WERI-Rb-1 (cell line): ENCODE measurements at regions not wholly inside any gene's neighbourhood (a gene's known extent, or its start where the extent isn't known, plus 50 kb on each side); places are given as distances from the start of the nearest gene placed in this dataset.

Source experiments
- DNase-seq: peaks from one replicate; pipeline ENCODE4 v3.0.0-alpha.2; 2020
- H3K27ac ChIP-seq: fragments of 250-450 bp; sonication (Bioruptor Pico); 2 replicates; pipeline ENCODE4 v1.5.1; 2020; ENCODE audit warnings: mild to moderate bottlenecking, moderate library complexity
- H3K27me3 ChIP-seq: fragments of 250-450 bp; sonication (Bioruptor Pico); 2 replicates; pipeline ENCODE4 v1.5.1; 2021; ENCODE audit warnings: mild to moderate bottlenecking, low read depth, moderate library complexity; ENCODE audit not compliant: insufficient read depth, severe bottlenecking
- H3K36me3 ChIP-seq: fragments of 250-450 bp; sonication (Bioruptor Pico); 2 replicates; pipeline ENCODE4 v1.5.1; 2020; ENCODE audit warnings: mild to moderate bottlenecking, moderate library complexity
- H3K4me3 ChIP-seq: 2 replicates; pipeline ENCODE4 v1.5.1; 2011; ENCODE audit warnings: low read depth, mild to moderate bottlenecking, control low read depth, low read length
- H3K9me3 ChIP-seq: fragments of 250-450 bp; sonication (Bioruptor Pico); 2 replicates; pipeline ENCODE4 v1.5.1; 2021; ENCODE audit warnings: mild to moderate bottlenecking, moderate library complexity; ENCODE audit not compliant: severe bottlenecking
- CTCF ChIP-seq: IDR thresholded peaks from 2 replicates; pipeline ENCODE4 v1.5.1; 2011; ENCODE audit warnings: low read depth, mild to moderate bottlenecking, control low read depth, inconsistent platforms, low read length

GRCh38 chr10:37707829-37708578 is 149.4 kb downstream of the ZNF248 start:
- DNase-seq: no peak
- Histone ChIP-seq H3K27me3 (no peaks in the 10 kb centered on the region), H3K4me3 (no peak overlapping the region), H3K9me3 (no peaks in the 10 kb centered on the region), H3K27ac (no peak overlapping the region), H3K36me3 (no peaks in the 10 kb centered on the region)
- peak; percentile 46 for TF ChIP-seq CTCF

GRCh38 chr10:37704566-37704965 is 152.8 kb downstream of the ZNF248 start:
- Histone ChIP-seq H3K36me3 (no peaks in the 10 kb centered on the region), H3K4me3 (no peak overlapping the region), H3K9me3 (no peaks in the 10 kb centered on the region), H3K27ac (no peak overlapping the region), H3K27me3 (no peaks in the 10 kb centered on the region)
- DNase-seq: no peak
- TF ChIP-seq CTCF: no peak

- DNase-seq: no peak
- Histone ChIP-seq H3K36me3 (no peaks in the 10 kb centered on the region), H3K27ac (no peak overlapping the region), H3K4me3 (no peak overlapping the region), H3K9me3 (no peaks in the 10 kb centered on the region), H3K27me3 (no peaks in the 10 kb centered on the region)
- no peak for TF ChIP-seq CTCF
Measured at GRCh38 chr10:37703833-37704382, 153.5 kb downstream of the ZNF248 start.

- H3K36me3 ChIP-seq: no peaks in the 10 kb centered on the region
- TF ChIP-seq CTCF: no peak
- no peak overlapping the region for H3K27ac ChIP-seq
- no peak for DNase-seq
- H3K9me3 ChIP-seq: no peaks in the 10 kb centered on the region
- no peaks in the 10 kb centered on the region for H3K27me3 ChIP-seq
- H3K4me3 ChIP-seq: no peak overlapping the region
Measured at GRCh38 chr10:37703114-37703513, 154.3 kb downstream of the ZNF248 start.

- no peak overlapping the region for H3K27ac ChIP-seq
- no peak for TF ChIP-seq CTCF
- H3K4me3 ChIP-seq: no peak overlapping the region
- no peaks in the 10 kb centered on the region for H3K9me3 ChIP-seq
- no peaks in the 10 kb centered on the region for H3K36me3 ChIP-seq
- H3K27me3 ChIP-seq: no peaks in the 10 kb centered on the region
- DNase-seq: no peak
Measured at GRCh38 chr10:37701781-37702493, 155.5 kb downstream of the ZNF248 start.
